Kidney (tissue), 13 donors: ENCODE measurements at regions not wholly inside any gene's neighbourhood (a gene's known extent, or its start where the extent isn't known, plus 50 kb on each side); places are given as distances from the start of the nearest gene placed in this dataset.

Experiments used
- DNase-seq, 5 donors: peaks; one replicate each; pipeline ENCODE4 v3.0.0-alpha.2; 2013 to 2020
- FAIRE-seq: peaks from 2 replicates; lab custom pipeline; 2012; peaks lifted over from hg19 to GRCh38; lab: Jason Lieb, UNC
- H3K27ac ChIP-seq, 2 donors: one replicate each; pipeline ENCODE4 v1.7.0; 2013; ENCODE audit warnings: low read depth in 2 of 2, low read length in 2 of 2, inconsistent platforms in 1 of 2
- H3K27me3 ChIP-seq: one replicate; pipeline ENCODE4 v1.7.1; 2013; ENCODE audit warnings: low read length, inconsistent platforms; ENCODE audit not compliant: control insufficient read depth, insufficient read depth
- H3K36me3 ChIP-seq, 3 donors: one replicate each; pipeline versions ENCODE4 v1.7.0 to v1.7.1; 2013; ENCODE audit warnings: low read length in 3 of 3, control low read depth in 1 of 3, inconsistent platforms in 1 of 3; ENCODE audit not compliant: insufficient read depth in 3 of 3, control insufficient read depth in 2 of 3
- H3K4me1 ChIP-seq, 3 donors: one replicate each; pipeline versions ENCODE4 v1.7.0 to v1.7.1; 2013; ENCODE audit warnings: low read length in 3 of 3, inconsistent platforms in 1 of 3, low read depth in 1 of 3; ENCODE audit not compliant: control insufficient read depth in 2 of 3, insufficient read depth in 2 of 3
- H3K4me3 ChIP-seq, 3 donors: one replicate each; pipeline versions ENCODE4 v1.7.0 to v1.8.1; 2013; ENCODE audit warnings: low read length in 3 of 3, control low read depth in 1 of 3, inconsistent platforms in 1 of 3
- H3K9ac ChIP-seq, 3 donors: one replicate each; pipeline versions ENCODE4 v1.7.0 to v1.7.1; 2013; ENCODE audit warnings: low read length in 3 of 3, control low read depth in 1 of 3, inconsistent platforms in 1 of 3
- H3K9me3 ChIP-seq, 3 donors: one replicate each; pipeline versions ENCODE4 v1.7.0 to v1.7.1; 2013; ENCODE audit warnings: low read length in 3 of 3, control low read depth in 1 of 3, inconsistent platforms in 1 of 3; ENCODE audit not compliant: control insufficient read depth in 2 of 3, insufficient read depth in 1 of 3
- CTCF ChIP-seq: IDR thresholded peaks from 3 replicates; pipeline ENCODE4 v1.5.1; 2012; ENCODE audit warnings: mild to moderate bottlenecking, moderate library complexity, borderline replicate concordance; ENCODE audit not compliant: insufficient read depth; ENCODE audit errors: extremely low read depth
- intact Hi-C: fragments of 100-400 bp; cut with DNase I; formaldehyde crosslinking; loops from one replicate; pipeline ENCODE4 v1.11.1; 2022
- donor health status: control.
- donor health status: control.
- donor health status: control.
- donor health status: control.
- donor health status: control.
- donor health status: DM: yes; HTN: yes; CAD: no.
- donor health status: Normal renal cell carcinoma (clear cell type).

- intact Hi-C loops: no loop called here
- Histone ChIP-seq H3K36me3 (no peaks in the 10 kb centered on the region), H3K27ac (no peak overlapping the region), H3K4me3 (no peak overlapping the region), H3K9ac (no peak overlapping the region), H3K4me1 (no peaks in the 10 kb centered on the region), H3K9me3 (no peaks in the 10 kb centered on the region), H3K27me3 (no peaks in the 10 kb centered on the region)
- FAIRE-seq (no peak), DNase-seq (no peak)
- TF ChIP-seq CTCF: no peak
Measured at GRCh38 chr13:79149210-79149609, 256.8 kb downstream of the RBM26 start.

- Histone ChIP-seq H3K27ac (no peak overlapping the region), H3K4me1 (no peaks in the 10 kb centered on the region), H3K36me3 (no peaks in the 10 kb centered on the region), H3K4me3 (no peak overlapping the region), H3K9me3 (no peaks in the 10 kb centered on the region), H3K27me3 (no peaks in the 10 kb centered on the region), H3K9ac (no peak overlapping the region)
- DNase-seq: no peak
- TF ChIP-seq CTCF: no peak
- intact Hi-C loops: no loop called here
- no peak for FAIRE-seq
Measured at GRCh38 chr13:79141082-79141481, 265.0 kb downstream of the RBM26 start.

DNA sequence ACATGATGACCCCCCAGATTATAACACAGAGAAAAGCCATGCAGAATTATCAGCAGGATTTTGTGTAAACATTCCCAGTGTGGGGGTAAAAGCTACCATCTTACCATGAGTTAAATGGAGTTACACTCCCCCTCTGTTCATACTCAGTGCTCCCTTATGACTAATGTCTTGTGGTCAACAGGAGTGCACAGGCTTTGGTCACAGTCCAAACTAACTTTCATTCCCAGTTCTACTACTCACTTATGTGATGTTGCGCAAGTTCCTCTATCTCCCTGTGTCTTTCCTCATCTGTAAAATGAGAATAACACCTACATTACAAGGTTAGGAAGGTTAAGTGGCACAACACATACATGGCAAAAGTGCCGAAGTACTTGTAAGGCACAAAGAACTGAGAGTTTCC lies 277.9 kb downstream of the RBM26 start:
- H3K9ac ChIP-seq: no peak overlapping the region
- TF ChIP-seq CTCF: no peak
- H3K27ac ChIP-seq: no peak overlapping the region
- no peaks in the 10 kb centered on the region for H3K27me3 ChIP-seq
- H3K9me3 ChIP-seq: no peaks in the 10 kb centered on the region
- no peaks in the 10 kb centered on the region for H3K4me1 ChIP-seq
- no peak overlapping the region for H3K4me3 ChIP-seq
- intact Hi-C loops: no loop called here
- no peaks in the 10 kb centered on the region for H3K36me3 ChIP-seq
- DNase-seq (no peak), FAIRE-seq (no peak)

DNA sequence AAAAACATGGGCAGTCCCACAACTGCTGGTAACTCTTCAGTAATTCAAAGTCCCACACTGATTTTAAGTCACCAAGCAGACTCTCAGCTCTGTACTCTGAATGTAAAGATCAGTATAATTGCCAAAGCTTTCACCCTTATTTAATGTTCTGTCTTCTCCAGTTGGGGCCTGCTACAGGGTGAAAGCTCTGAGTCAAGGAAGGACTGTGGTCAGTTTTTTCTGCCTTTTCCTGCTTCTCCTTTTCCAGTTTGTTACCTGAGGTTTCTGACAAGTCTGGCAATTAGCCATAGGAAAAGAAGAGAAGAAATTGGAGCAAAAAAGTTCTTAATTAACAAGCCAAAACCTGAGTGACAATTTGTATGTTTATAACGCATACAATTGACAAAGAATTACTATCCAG lies 279.3 kb downstream of the RBM26 start:
- intact Hi-C loops: no loop called here
- no peak for FAIRE-seq
- H3K9me3 ChIP-seq: no peaks in the 10 kb centered on the region

More for the DNA sequence above, 279.3 kb downstream of the RBM26 start:
- H3K4me1 ChIP-seq: no peaks in the 10 kb centered on the region
- no peaks in the 10 kb centered on the region for H3K27me3 ChIP-seq
- no peak for TF ChIP-seq CTCF
- no peaks in the 10 kb centered on the region for H3K36me3 ChIP-seq
- H3K9ac ChIP-seq: no peak overlapping the region
- no peak overlapping the region for H3K27ac ChIP-seq
- no peak overlapping the region for H3K4me3 ChIP-seq
- DNase-seq: no peak
